DOHH2 (cell line): ENCODE measurements at regions not wholly inside any gene's neighbourhood (a gene's known extent, or its start where the extent isn't known, plus 50 kb on each side); places are given as distances from the start of the nearest gene placed in this dataset.

Experiments used
- H3F3A ChIP-seq: fragments of 200-600 bp; sonication (generic), shearing (Covaris generic); 2 replicates; pipeline ENCODE4 v1.6.0; 2016; ENCODE audit warnings: antibody characterized with exemption, mild to moderate bottlenecking; ENCODE audit not compliant: control insufficient read depth, insufficient read depth
- H3K27ac ChIP-seq: fragments of 200-600 bp; sonication (generic); 2 replicates; pipeline ENCODE4 v1.5.1; 2014; ENCODE audit warnings: low read depth, mild to moderate bottlenecking, low read length, moderate library complexity
- H3K27me3 ChIP-seq: fragments of 200-600 bp; sonication (generic); 2 replicates; pipeline ENCODE4 v1.6.1; 2014; ENCODE audit warnings: mild to moderate bottlenecking, low read length, mixed read lengths; ENCODE audit not compliant: control insufficient read depth
- H3K36me3 ChIP-seq: fragments of 200-600 bp; sonication (generic); 2 replicates; pipeline ENCODE4 v1.6.1; 2014; ENCODE audit warnings: mild to moderate bottlenecking, low read length, moderate library complexity, mixed read lengths; ENCODE audit not compliant: control insufficient read depth
- H3K4me1 ChIP-seq: fragments of 200-600 bp; sonication (generic); 2 replicates; pipeline ENCODE4 v1.6.1; 2014; ENCODE audit warnings: mild to moderate bottlenecking, low read length, mixed read lengths; ENCODE audit not compliant: control insufficient read depth
- H3K4me2 ChIP-seq: fragments of 200-600 bp; sonication (generic); 2 replicates; pipeline ENCODE4 v1.6.0; 2014; ENCODE audit warnings: mild to moderate bottlenecking, low read length, moderate library complexity
- H3K4me3 ChIP-seq: fragments of 200-600 bp; sonication (generic); 2 replicates; pipeline ENCODE4 v1.5.1; 2014; ENCODE audit warnings: mild to moderate bottlenecking, low read length, mixed read lengths
- H3K79me2 ChIP-seq: fragments of 200-600 bp; sonication (generic); 2 replicates; pipeline ENCODE4 v1.6.1; 2014; ENCODE audit warnings: mild to moderate bottlenecking, low read length, mixed read lengths; ENCODE audit not compliant: control insufficient read depth
- H3K9me2 ChIP-seq: fragments of 200-600 bp; sonication (generic); replicated peaks from 2 replicates; pipeline ENCODE4 v1.6.1; 2014; ENCODE audit warnings: mild to moderate bottlenecking, low read length, mixed read lengths; ENCODE audit not compliant: control insufficient read depth
- H3K9me3 ChIP-seq: fragments of 200-600 bp; sonication (generic); 2 replicates; pipeline ENCODE4 v1.6.1; 2014; ENCODE audit warnings: antibody characterized with exemption, low read length, mixed read lengths; ENCODE audit not compliant: control insufficient read depth, insufficient read depth
- H4K20me1 ChIP-seq: fragments of 200-600 bp; sonication (generic); 2 replicates; pipeline ENCODE4 v1.6.0; 2014; ENCODE audit warnings: low read depth, mild to moderate bottlenecking, antibody characterized with exemption, low read length, moderate library complexity; ENCODE audit not compliant: control insufficient read depth, insufficient read depth
- CTCF ChIP-seq: fragments of 200-600 bp; sonication (generic); IDR thresholded peaks from one replicate; pipeline ENCODE4 v1.5.1; 2014; ENCODE audit warnings: antibody characterized with exemption, mild to moderate bottlenecking, low read depth, low read length; ENCODE audit not compliant: poor library complexity, severe bottlenecking
- EZH2phosphoT487 ChIP-seq: fragments of 200-600 bp; sonication (generic); IDR thresholded peaks from 2 replicates; pipeline ENCODE4 v1.6.1; 2017; ENCODE audit warnings: borderline replicate concordance, mild to moderate bottlenecking, antibody characterized with exemption, low read length, moderate library complexity, mixed read lengths

- Histone ChIP-seq H3K4me1 (no peaks in the 10 kb centered on the region), H3K79me2 (no peaks in the 10 kb centered on the region), H3K36me3 (no peaks in the 10 kb centered on the region), H3K9me2 (no peaks in the 10 kb centered on the region), H3K27me3 (no peaks in the 10 kb centered on the region), H4K20me1 (no peaks in the 10 kb centered on the region), H3F3A (no peaks in the 10 kb centered on the region), H3K4me2 (no peak overlapping the region), H3K9me3 (peaks cover 4% of the 10 kb centered on the region; the same call in 1 of the 2 replicates), H3K4me3 (no peak overlapping the region), H3K27ac (no peak overlapping the region)
- TF ChIP-seq EZH2phosphoT487, result no peak
- no peak for TF ChIP-seq CTCF
Observed at GRCh38 chr5:125870256-125870655, 553.0 kb upstream of the GRAMD2B start.

GRCh38 chr5:125874057-125874456 is 549.2 kb upstream of the GRAMD2B start:
- Histone ChIP-seq H3K36me3 (no peaks in the 10 kb centered on the region), H3K27me3 (no peaks in the 10 kb centered on the region), H3K27ac (no peak overlapping the region), H3K4me2 (no peak overlapping the region), H3K4me3 (no peak overlapping the region), H3K9me3 (peaks cover 4% of the 10 kb centered on the region; the same call in 1 of the 2 replicates), H4K20me1 (no peaks in the 10 kb centered on the region), H3F3A (no peaks in the 10 kb centered on the region), H3K79me2 (no peaks in the 10 kb centered on the region), H3K9me2 (no peaks in the 10 kb centered on the region), H3K4me1 (no peaks in the 10 kb centered on the region)
- TF ChIP-seq EZH2phosphoT487 (no peak), CTCF (no peak)

GRCh38 chr5:125874717-125875116 is 548.5 kb upstream of the GRAMD2B start:
- Histone ChIP-seq H3K27me3 (no peaks in the 10 kb centered on the region), H3K4me3 (no peak overlapping the region), H3K36me3 (no peaks in the 10 kb centered on the region), H3K4me1 (no peaks in the 10 kb centered on the region), H3K9me2 (no peaks in the 10 kb centered on the region), H3K27ac (no peak overlapping the region), H3F3A (no peaks in the 10 kb centered on the region), H3K9me3 (peaks cover 4% of the 10 kb centered on the region; the same call in 1 of the 2 replicates), H3K79me2 (no peaks in the 10 kb centered on the region), H4K20me1 (no peaks in the 10 kb centered on the region), H3K4me2 (no peak overlapping the region)
- TF ChIP-seq EZH2phosphoT487 (no peak), CTCF (no peak)
